GM12891 (cell line): ENCODE measurements at regions not wholly inside any gene's neighbourhood (a gene's known extent, or its start where the extent isn't known, plus 50 kb on each side); places are given as distances from the start of the nearest gene placed in this dataset.

Experiments used
- POLR2A ChIP-seq: IDR thresholded peaks from 2 replicates; pipeline ENCODE4 v1.6.1; 2011; ENCODE audit warnings: low read depth, low read length, control low read depth
- POLR2AphosphoS5 ChIP-seq: IDR thresholded peaks from 2 replicates; pipeline ENCODE4 v1.6.1; 2011; ENCODE audit warnings: low read depth, low read length, control low read depth
- POU2F2 ChIP-seq: IDR thresholded peaks from 2 replicates; pipeline ENCODE4 v1.6.1; 2011; ENCODE audit warnings: low read depth, mild to moderate bottlenecking, control low read depth, low read length, moderate library complexity
- TAF1 ChIP-seq: IDR thresholded peaks from 2 replicates; pipeline ENCODE4 v1.6.1; 2011; ENCODE audit warnings: low read depth, low read length, control low read depth

- TF ChIP-seq POLR2A (no peak), POLR2AphosphoS5 (no peak), TAF1 (no peak), POU2F2 (no peak)
Observed at GRCh38 chr11:20309231-20310025, 54.1 kb upstream of the HTATIP2 start.
